GM19099 (cell line): ENCODE measurements at regions not wholly inside any gene's neighbourhood (a gene's known extent, or its start where the extent isn't known, plus 50 kb on each side); places are given as distances from the start of the nearest gene placed in this dataset.

Source experiments
- POLR2A ChIP-seq: IDR thresholded peaks from 3 replicates; pipeline ENCODE4 v1.6.1; 2011; ENCODE audit warnings: low read depth; ENCODE audit not compliant: insufficient read length; ENCODE audit errors: extremely low read depth

- TF ChIP-seq POLR2A, result no peak
These were observed 237.0 kb downstream of the SEC14L1 start for GRCh38 chr17:77377710-77378235.

DNA sequence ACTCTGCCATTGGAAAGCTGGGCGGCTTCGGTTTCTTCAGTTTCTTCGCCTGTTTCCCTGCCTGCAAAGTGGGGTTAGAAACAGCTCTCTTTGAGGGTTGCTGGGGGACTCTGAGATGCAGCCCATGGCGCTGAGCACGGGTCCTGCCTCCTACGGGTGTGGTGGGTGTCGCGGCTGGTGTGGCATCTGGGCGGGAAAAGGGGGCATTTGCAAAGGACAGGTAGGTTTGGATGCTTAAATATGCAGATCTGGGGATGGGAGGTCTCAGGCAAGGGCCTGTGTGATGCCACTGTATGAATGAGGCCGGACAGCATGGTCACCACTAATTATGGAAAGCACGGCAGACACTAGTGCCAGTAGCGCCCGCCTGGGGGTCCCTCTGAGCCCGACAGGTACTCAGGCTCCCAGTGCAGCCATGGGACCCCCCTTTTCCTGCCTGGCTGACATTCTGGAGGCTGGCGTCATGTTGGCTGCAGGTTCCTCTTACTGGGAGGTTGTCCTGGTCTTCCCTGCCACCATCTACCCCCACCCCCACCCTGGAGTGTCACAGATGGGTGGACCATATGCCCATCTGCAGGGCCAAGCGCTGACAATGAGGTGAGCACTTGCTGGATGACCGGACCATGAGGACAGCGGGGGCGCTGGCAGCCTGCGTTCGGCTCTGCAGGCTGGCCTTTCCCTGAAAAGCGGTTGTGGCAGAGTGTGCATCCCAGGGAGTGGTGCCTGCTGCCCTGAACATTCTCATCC is 237.7 kb downstream of the SEC14L1 start:
- TF ChIP-seq POLR2A, result no peak

GRCh38 chr17:77379065-77379428 is 238.3 kb downstream of the SEC14L1 start:
- TF ChIP-seq POLR2A, result no peak

DNA sequence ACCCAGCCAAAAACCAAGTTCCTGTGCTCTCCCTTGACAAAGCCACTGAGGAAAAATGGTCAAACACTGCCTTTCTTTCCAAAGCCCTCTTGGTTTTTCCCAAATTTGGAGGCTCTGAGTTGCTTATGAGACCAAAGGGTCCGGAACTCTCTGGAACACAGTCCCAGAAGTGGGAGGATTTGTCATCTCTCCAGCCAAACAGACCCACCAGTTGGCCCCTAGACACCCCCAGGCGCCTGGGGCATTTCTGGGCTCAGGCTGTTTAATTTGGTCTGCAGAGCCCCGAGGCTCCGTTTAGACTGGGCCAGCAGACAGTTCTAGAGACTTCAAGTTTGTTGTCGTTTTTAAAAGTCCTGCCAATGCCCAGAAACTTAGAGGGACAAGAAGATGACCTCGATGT is 239.1 kb downstream of the SEC14L1 start:
- TF ChIP-seq POLR2A, result no peak

- no peak for TF ChIP-seq POLR2A
These were observed 239.8 kb downstream of the SEC14L1 start for GRCh38 chr17:77380395-77381184.

GRCh38 chr17:77381185-77381700 is 240.5 kb downstream of the SEC14L1 start:
- no peak for TF ChIP-seq POLR2A

- no peak for TF ChIP-seq POLR2A
These were observed 241.0 kb downstream of the SEC14L1 start for GRCh38 chr17:77381731-77382130.

DNA sequence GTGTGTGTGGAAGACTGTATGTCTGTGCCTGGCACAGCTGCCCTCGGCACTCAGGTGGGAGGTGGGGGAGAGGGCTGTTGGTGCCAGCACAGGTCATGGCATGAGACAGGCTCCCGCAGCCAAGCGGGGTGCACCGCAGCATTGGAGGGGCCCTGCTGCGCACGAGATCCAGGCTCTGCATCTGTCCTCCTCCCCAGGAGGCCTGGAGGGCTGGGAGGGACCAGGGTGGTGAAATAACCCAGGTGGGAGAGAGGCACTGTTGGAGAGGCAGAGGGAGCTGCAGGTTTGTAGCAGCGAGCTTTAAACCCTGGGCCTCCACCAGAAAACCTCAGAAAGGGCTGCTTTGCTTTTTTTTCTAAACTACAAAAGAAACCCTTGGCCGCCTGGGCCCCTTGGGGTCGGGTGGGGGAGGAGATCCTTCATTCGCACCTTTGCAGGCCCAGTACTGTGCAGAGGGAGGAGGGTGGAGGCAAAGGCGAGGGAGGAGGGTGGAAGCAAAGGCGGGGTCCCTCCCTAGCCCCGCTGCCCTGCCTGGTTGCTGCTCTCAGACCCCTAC is 241.7 kb downstream of the SEC14L1 start:
- TF ChIP-seq POLR2A, result no peak

- TF ChIP-seq POLR2A, result no peak
These were observed 242.3 kb downstream of the SEC14L1 start for GRCh38 chr17:77382966-77383612.

DNA sequence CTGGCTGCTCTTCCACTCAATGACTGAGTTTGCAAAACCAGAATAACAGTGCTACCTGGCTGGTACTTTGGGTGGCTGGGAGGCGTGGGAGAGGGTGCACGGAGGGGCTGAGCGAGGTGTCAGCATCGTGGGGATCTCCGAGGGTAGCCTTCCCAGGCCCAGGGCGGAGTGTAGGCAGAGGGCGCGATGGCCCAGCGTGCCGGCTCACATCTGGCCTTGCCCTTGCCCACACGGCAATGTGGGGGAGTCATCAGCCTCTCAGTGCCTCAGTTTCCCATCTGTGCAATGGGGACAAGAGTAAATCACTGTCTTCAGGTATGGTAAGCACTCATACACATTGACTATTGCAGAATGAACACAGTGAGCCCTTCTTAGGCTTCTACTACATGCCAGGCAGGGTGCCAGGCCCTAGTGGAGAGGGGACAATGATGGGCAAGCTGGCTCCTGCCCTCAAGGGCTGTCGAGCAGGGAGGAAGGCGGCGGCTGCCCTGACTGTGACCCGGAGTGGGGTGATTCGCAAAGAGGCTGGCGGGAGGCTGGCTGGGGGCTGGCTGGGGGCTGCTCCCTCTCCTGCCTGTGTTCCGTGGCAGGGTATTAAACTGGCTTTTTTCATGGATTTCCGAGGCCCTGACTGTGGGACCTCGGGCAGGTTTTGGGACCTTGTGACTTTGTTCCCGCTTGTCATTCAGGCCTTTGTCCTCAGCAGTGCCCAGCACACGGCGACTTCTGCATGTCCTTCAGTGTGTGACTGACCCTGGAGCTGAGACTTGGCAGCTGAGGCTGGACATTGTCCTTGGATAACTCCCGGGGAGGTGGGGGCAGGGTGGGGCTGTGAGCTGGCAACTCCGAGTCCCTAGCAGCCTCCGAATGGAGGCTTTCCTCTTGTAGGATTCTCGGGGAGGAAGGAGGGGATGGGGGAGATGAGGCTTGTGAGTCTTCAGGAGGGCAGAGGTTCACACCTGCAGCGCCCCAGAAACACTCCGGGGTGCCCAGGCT is 243.1 kb downstream of the SEC14L1 start:
- TF ChIP-seq POLR2A, result no peak

- no peak for TF ChIP-seq POLR2A
These were observed 245.2 kb downstream of the SEC14L1 start for GRCh38 chr17:77385750-77386501.

- no peak for TF ChIP-seq POLR2A
These were observed 245.9 kb downstream of the SEC14L1 start for GRCh38 chr17:77386502-77387192.

DNA sequence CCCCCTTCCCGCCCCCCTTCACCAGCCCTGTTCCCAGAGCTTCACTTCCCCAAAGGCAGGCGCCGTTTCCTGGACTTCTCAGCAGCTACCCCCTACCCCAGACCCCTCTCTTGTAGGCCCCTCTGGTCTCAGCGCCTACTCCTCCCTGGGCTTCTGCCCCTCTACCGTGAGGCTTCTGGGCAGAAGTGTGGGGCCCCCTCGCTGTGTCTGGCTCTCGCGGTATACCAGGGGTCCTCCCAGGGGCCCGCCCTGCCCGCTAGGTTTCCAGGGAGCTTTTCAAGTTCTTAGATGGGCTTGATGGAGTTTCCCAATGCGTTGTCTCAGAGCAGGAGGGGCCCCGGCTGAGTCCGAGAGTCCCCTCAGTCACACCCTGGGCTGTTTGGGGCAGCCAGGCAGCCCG is 247.1 kb downstream of the SEC14L1 start:
- no peak for TF ChIP-seq POLR2A
